Trophoblast cell (in vitro differentiated cells and primary cell): ENCODE measurements at regions not wholly inside any gene's neighbourhood (a gene's known extent, or its start where the extent isn't known, plus 50 kb on each side); places are given as distances from the start of the nearest gene placed in this dataset.
A peak's percentile ranks its signal among the peaks of the same experiment; 100 is the strongest.

Source experiments
- DNase-seq, 2 donors: peaks; one replicate each; pipeline ENCODE4 v3.0.0-alpha.2; 2016
- H2AFZ ChIP-seq: 2 replicates; pipeline ENCODE4 v1.6.1; 2013; ENCODE audit warnings: low read length, moderate library complexity, mild to moderate bottlenecking; ENCODE audit not compliant: insufficient read depth, poor library complexity
- H2AK5ac ChIP-seq: 2 replicates; pipeline ENCODE4 v1.6.1; 2013; ENCODE audit warnings: mild to moderate bottlenecking, low read length
- H2BK120ac ChIP-seq: 2 replicates; pipeline ENCODE4 v1.6.1; 2013; ENCODE audit warnings: low read length, mild to moderate bottlenecking, moderate library complexity; ENCODE audit not compliant: insufficient read depth, poor library complexity
- H2BK12ac ChIP-seq: 2 replicates; pipeline ENCODE4 v1.6.1; 2013; ENCODE audit warnings: mild to moderate bottlenecking, low read length, moderate library complexity
- H2BK5ac ChIP-seq: 2 replicates; pipeline ENCODE4 v1.6.1; 2013; ENCODE audit warnings: low read length, low read depth, moderate library complexity, mild to moderate bottlenecking; ENCODE audit not compliant: poor library complexity
- H3K14ac ChIP-seq: 2 replicates; pipeline ENCODE4 v1.6.1; 2013; ENCODE audit warnings: mild to moderate bottlenecking, low read length
- H3K18ac ChIP-seq: 2 replicates; pipeline ENCODE4 v1.6.1; 2013; ENCODE audit warnings: mild to moderate bottlenecking, low read length
- H3K23ac ChIP-seq: 2 replicates; pipeline ENCODE4 v1.6.1; 2013; ENCODE audit warnings: low read length
- H3K27ac ChIP-seq: 2 replicates; pipeline ENCODE4 v1.5.1; 2013; ENCODE audit warnings: low read depth, mild to moderate bottlenecking, inconsistent platforms, low read length, moderate library complexity
- H3K27me3 ChIP-seq: 2 replicates; pipeline ENCODE4 v1.6.1; 2013; ENCODE audit warnings: inconsistent platforms, mild to moderate bottlenecking, low read length, moderate library complexity; ENCODE audit not compliant: insufficient read depth
- H3K36me3 ChIP-seq, 2 experiments: 1 replicate in 1 of 2; 2 replicates in 1 of 2; pipeline ENCODE4 v1.6.1; 2013; ENCODE audit warnings: low read length in 2 of 2, mild to moderate bottlenecking in 2 of 2, moderate library complexity in 1 of 2; ENCODE audit not compliant: insufficient read depth in 2 of 2, control insufficient read depth in 1 of 2
- H3K4ac ChIP-seq: 2 replicates; pipeline ENCODE4 v1.6.1; 2013; ENCODE audit warnings: low read depth, mild to moderate bottlenecking, low read length, moderate library complexity
- H3K4me1 ChIP-seq, 2 experiments: 1 replicate in 1 of 2; 2 replicates in 1 of 2; pipeline ENCODE4 v1.6.1; 2013; ENCODE audit warnings: low read length in 2 of 2, mild to moderate bottlenecking in 2 of 2, moderate library complexity in 1 of 2; ENCODE audit not compliant: insufficient read depth in 2 of 2, control insufficient read depth in 1 of 2
- H3K4me2 ChIP-seq: 2 replicates; pipeline ENCODE4 v1.6.1; 2013; ENCODE audit warnings: inconsistent platforms, mild to moderate bottlenecking, low read length, moderate library complexity
- H3K4me3 ChIP-seq: 2 replicates; pipeline ENCODE4 v1.5.1; 2013; ENCODE audit warnings: mild to moderate bottlenecking, low read depth, low read length, inconsistent platforms
- H3K79me1 ChIP-seq: one replicate; pipeline ENCODE4 v1.6.1; 2013; ENCODE audit warnings: low read length
- H3K79me2 ChIP-seq: 2 replicates; pipeline ENCODE4 v1.6.1; 2013; ENCODE audit warnings: low read length, mild to moderate bottlenecking; ENCODE audit not compliant: control insufficient read depth, insufficient read depth, poor library complexity
- H3K9ac ChIP-seq: 2 replicates; pipeline ENCODE4 v1.6.1; 2013; ENCODE audit warnings: mild to moderate bottlenecking, low read length
- H3K9me3 ChIP-seq: 2 replicates; pipeline ENCODE4 v1.6.1; 2013; ENCODE audit warnings: low read depth, mild to moderate bottlenecking, control low read depth, inconsistent platforms, low read length; ENCODE audit not compliant: insufficient read depth
- H4K12ac ChIP-seq: 2 replicates; pipeline ENCODE4 v1.6.1; 2013; ENCODE audit warnings: low read depth, mild to moderate bottlenecking, low read length, moderate library complexity
- H4K8ac ChIP-seq: 2 replicates; pipeline ENCODE4 v1.6.1; 2013; ENCODE audit warnings: low read depth, mild to moderate bottlenecking, low read length, moderate library complexity
- H4K91ac ChIP-seq: one replicate; pipeline ENCODE4 v1.6.1; 2013; ENCODE audit warnings: low read depth, mild to moderate bottlenecking, low read length, moderate library complexity
- WGBS: extraction: QIAGEN DNeasy Blood & Tissue Kit; methylation state at CpG from one replicate; pipeline ENCODE4 v1.1.7; 2013; ENCODE audit warnings: missing lambda C conversion rate; ENCODE audit not compliant: insufficient read length, insufficient coverage; ENCODE audit errors: extremely low coverage; 5-methylcytosine and 5-hydroxymethylcytosine counted together

DNA sequence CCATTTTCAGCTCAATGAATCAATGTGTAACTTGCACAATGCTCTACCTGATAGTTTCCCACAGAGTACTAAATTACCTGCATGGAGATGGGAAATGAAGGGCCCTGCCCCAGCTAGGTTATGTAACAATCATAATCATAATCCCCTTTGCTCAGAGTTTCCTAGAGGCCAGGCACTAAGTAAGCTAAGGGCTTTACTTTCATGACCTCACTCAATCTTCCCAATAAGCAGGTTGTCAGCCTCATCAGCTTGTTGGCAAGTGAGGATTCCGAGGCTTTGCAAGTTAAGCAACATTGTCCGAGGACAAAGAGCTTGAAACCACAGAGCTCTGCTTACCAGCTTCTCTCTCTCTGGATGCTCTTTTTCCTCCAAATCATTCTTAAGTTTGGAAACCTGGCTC, 64.1 kb upstream of the NTPCR start:
- Histone ChIP-seq H3K27me3 (no peaks in the 10 kb centered on the region), H3K27ac (no peak overlapping the region), H3K9ac (no peak overlapping the region), H2BK5ac (no peak overlapping the region), H2AK5ac (no peak overlapping the region), H4K8ac (no peak overlapping the region), H3K9me3 (peaks cover 1% of the 10 kb centered on the region), H3K79me1 (no peaks in the 10 kb centered on the region), H4K91ac (no peak overlapping the region), H3K14ac (no peak overlapping the region), H3K36me3 (no peaks in the 10 kb centered on the region), H3K4ac (no peak overlapping the region), H4K12ac (no peak overlapping the region), H2BK12ac (no peak overlapping the region), H3K18ac (no peak overlapping the region), H3K4me2 (no peak overlapping the region), H3K4me1 (no peaks in the 10 kb centered on the region), H2AFZ (no peak overlapping the region), H3K4me3 (no peak overlapping the region), H2BK120ac (no peak overlapping the region), H3K23ac (no peak overlapping the region), H3K79me2 (no peaks in the 10 kb centered on the region)
- DNase-seq = no peak
- no CpG with 5 or more reads among the region's 2 CpGs for WGBS

GRCh38 chr1:232890340-232890943, 60.0 kb upstream of the NTPCR start:
- H3K79me2 ChIP-seq = no peaks in the 10 kb centered on the region
- H2AFZ ChIP-seq = no peak overlapping the region
- H3K4me1 ChIP-seq = no peaks in the 10 kb centered on the region
- no peak overlapping the region for H3K4me3 ChIP-seq
- no peak overlapping the region for H2BK5ac ChIP-seq
- no peak overlapping the region for H3K4me2 ChIP-seq
- H2BK120ac ChIP-seq = no peak overlapping the region
- no CpG with 5 or more reads among the region's 5 CpGs for WGBS
- no peak overlapping the region for H3K18ac ChIP-seq
- H3K79me1 ChIP-seq = no peaks in the 10 kb centered on the region
- H4K8ac ChIP-seq = no peak overlapping the region
- H2BK12ac ChIP-seq = no peak overlapping the region
- H3K9me3 ChIP-seq = peaks cover 3% of the 10 kb centered on the region
- H3K27ac ChIP-seq = no peak overlapping the region
- no peak overlapping the region for H3K23ac ChIP-seq
- no peaks in the 10 kb centered on the region for H3K27me3 ChIP-seq
- no peak overlapping the region for H4K12ac ChIP-seq
- no peak overlapping the region for H2AK5ac ChIP-seq
- no peak overlapping the region for H4K91ac ChIP-seq
- no peaks in the 10 kb centered on the region for H3K36me3 ChIP-seq
- no peak overlapping the region for H3K9ac ChIP-seq
- DNase-seq = no peak
- H3K4ac ChIP-seq = no peak overlapping the region
- H3K14ac ChIP-seq = no peak overlapping the region

DNA sequence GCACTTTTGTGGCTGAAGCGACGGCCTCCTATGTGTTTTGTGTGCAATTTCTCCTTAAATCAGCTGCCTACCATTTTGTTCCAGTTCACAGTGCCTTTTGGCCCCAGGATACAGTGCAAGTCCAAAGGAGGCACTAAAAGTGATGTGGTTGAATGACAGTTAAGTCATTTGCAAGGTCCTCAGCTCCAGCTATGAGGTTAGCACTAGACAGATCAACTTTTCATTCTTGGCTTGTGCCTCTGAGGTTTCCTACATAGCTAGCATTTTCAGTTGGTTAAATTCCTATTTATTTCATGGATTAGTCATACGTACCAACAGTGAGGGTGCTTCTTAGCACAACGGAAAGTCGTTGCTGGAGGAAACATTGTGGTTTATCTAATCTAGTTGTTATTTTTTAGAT, 59.3 kb upstream of the NTPCR start:
- no peak overlapping the region for H4K12ac ChIP-seq
- no peak overlapping the region for H3K18ac ChIP-seq
- H4K91ac ChIP-seq = no peak overlapping the region
- no peak overlapping the region for H2AFZ ChIP-seq
- no CpG with 5 or more reads among the region's 5 CpGs for WGBS
- no peak overlapping the region for H3K14ac ChIP-seq
- no peaks in the 10 kb centered on the region for H3K36me3 ChIP-seq
- H2BK5ac ChIP-seq = no peak overlapping the region
- H3K79me2 ChIP-seq = no peaks in the 10 kb centered on the region
- no peak overlapping the region for H3K27ac ChIP-seq
- DNase-seq = peak; percentile 18 to 60
- H2BK12ac ChIP-seq = no peak overlapping the region
- H3K23ac ChIP-seq = no peak overlapping the region
- no peak overlapping the region for H4K8ac ChIP-seq
- H3K9ac ChIP-seq = no peak overlapping the region
- no peaks in the 10 kb centered on the region for H3K79me1 ChIP-seq
- no peaks in the 10 kb centered on the region for H3K27me3 ChIP-seq
- no peaks in the 10 kb centered on the region for H3K4me1 ChIP-seq
- no peak overlapping the region for H3K4ac ChIP-seq
- H3K4me3 ChIP-seq = no peak overlapping the region
- no peak overlapping the region for H3K4me2 ChIP-seq
- H2AK5ac ChIP-seq = no peak overlapping the region
- no peak overlapping the region for H2BK120ac ChIP-seq
- H3K9me3 ChIP-seq = peaks cover 3% of the 10 kb centered on the region

DNA sequence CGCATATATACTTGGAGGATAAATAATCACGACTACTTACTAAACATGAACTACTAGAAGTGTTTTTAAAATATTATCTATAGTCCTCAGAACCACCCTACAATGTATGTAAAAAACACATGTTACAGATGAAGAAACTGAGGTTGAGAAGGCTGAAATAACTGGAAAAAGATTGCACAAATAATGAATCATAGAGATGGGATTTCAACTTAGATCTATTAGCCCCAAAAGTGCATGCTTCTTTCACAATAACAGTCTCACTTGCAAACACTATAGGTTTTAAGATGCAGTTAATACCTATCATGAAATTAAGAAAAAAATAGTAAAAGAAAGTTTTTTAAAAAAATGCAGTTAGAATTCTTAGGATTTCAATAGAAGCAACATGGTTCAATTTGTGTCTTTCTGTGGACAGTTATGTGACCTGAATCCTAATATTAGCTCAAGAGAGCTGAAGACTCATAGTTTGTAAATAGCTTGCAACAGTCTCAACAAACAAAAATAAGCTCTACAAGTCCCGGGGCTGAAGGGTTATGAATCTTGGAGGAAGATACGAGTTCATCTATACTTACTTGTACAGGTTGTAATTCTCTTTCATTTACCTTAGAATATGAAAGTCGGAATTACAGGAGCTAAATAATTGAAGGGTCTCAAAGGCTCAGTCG, 58.6 kb upstream of the NTPCR start:
- Histone ChIP-seq H2BK12ac (no peak overlapping the region), H3K4ac (no peak overlapping the region), H3K4me2 (no peak overlapping the region), H4K12ac (no peak overlapping the region), H3K27ac (no peak overlapping the region), H4K91ac (no peak overlapping the region), H3K9me3 (peaks cover 3% of the 10 kb centered on the region), H2AFZ (no peak overlapping the region), H3K23ac (no peak overlapping the region), H3K4me3 (no peak overlapping the region), H3K79me2 (no peaks in the 10 kb centered on the region), H2BK120ac (no peak overlapping the region), H2BK5ac (no peak overlapping the region), H3K18ac (no peak overlapping the region), H3K79me1 (no peaks in the 10 kb centered on the region), H2AK5ac (no peak overlapping the region), H3K9ac (no peak overlapping the region), H3K4me1 (no peaks in the 10 kb centered on the region), H3K14ac (no peak overlapping the region), H4K8ac (no peak overlapping the region), H3K27me3 (no peaks in the 10 kb centered on the region), H3K36me3 (no peaks in the 10 kb centered on the region)
- WGBS = no CpG with 5 or more reads among the region's 6 CpGs
- DNase-seq = no peak
